Endothelial cell of umbilical vein (primary cell): ENCODE measurements at regions not wholly inside any gene's neighbourhood (a gene's known extent, or its start where the extent isn't known, plus 50 kb on each side); places are given as distances from the start of the nearest gene placed in this dataset.

Experiments
- BruUV-seq: library from RNA; stranded (reverse); fragments of 400-500 nt; replicated peaks from 2 replicates; lab custom pipeline; 2021; lab: Mats Ljungman, UMichigan
- CTCF ChIA-PET: fragments of 300-600, 350-600 bp; sonication (Branson Sonifier 250); formaldehyde crosslinking; loops from one replicate; lab custom pipeline; 2021; ENCODE audit warnings: antibody characterized with exemption, inconsistent platforms; lab: Charles Lee
- POLR2A ChIA-PET: fragments of 300-600, 350-600 bp; sonication (Branson Sonifier 250); formaldehyde crosslinking; loops from one replicate; lab custom pipeline; 2021; ENCODE audit warnings: antibody characterized with exemption, inconsistent platforms; lab: Charles Lee
- DNase-seq: peaks from one replicate; pipeline ENCODE4 v3.0.0-alpha.2; 2011; ENCODE audit warnings: low read depth, low spot score
- FAIRE-seq: peaks from 2 replicates; lab custom pipeline; 2011; peaks lifted over from hg19 to GRCh38; lab: Jason Lieb, UNC
- H2AFZ ChIP-seq: 2 replicates; pipeline ENCODE4 v1.6.0; 2012; ENCODE audit warnings: low read depth, low read length, control low read depth, inconsistent platforms
- H3K27ac ChIP-seq: 2 replicates; pipeline ENCODE4 v1.5.1; 2011; ENCODE audit warnings: low read depth, mild to moderate bottlenecking, control low read depth, low read length, moderate library complexity; ENCODE audit not compliant: insufficient read depth
- H3K27me3 ChIP-seq, 2 experiments: 2 replicates each; pipeline versions ENCODE4 v1.6.0 to v1.6.1; 2011; ENCODE audit warnings: low read length in 2 of 2, mixed read lengths in 1 of 2; ENCODE audit not compliant: control insufficient read depth in 2 of 2, insufficient read depth in 2 of 2
- H3K36me3 ChIP-seq, 2 experiments: 2 replicates in 1 of 2; 3 replicates in 1 of 2; pipeline ENCODE4 v1.5.1; 2011; ENCODE audit warnings: low read length in 2 of 2, mild to moderate bottlenecking in 1 of 2, moderate library complexity in 1 of 2; ENCODE audit not compliant: control insufficient read depth in 2 of 2, insufficient read depth in 2 of 2; ENCODE audit errors: extremely low read depth in 1 of 2
- H3K4me1 ChIP-seq: 3 replicates; pipeline ENCODE4 v1.5.1; 2011; ENCODE audit warnings: mild to moderate bottlenecking, low read length; ENCODE audit not compliant: control insufficient read depth, insufficient read depth; ENCODE audit errors: extremely low read depth
- H3K4me2 ChIP-seq: 2 replicates; pipeline ENCODE4 v1.6.1; 2011; ENCODE audit warnings: low read length, control low read depth, mixed read lengths; ENCODE audit not compliant: insufficient read depth
- H3K4me3 ChIP-seq, 3 experiments: fragments of 200-600 bp in 1 of 3; sonication (generic), shearing (Covaris generic) in 1 of 3; replicated peaks in 1 of 3; 2 replicates each; pipeline ENCODE4 v1.5.1; 2011 to 2016; ENCODE audit warnings: control low read depth in 3 of 3, low read length in 3 of 3, mild to moderate bottlenecking in 2 of 3, inconsistent platforms in 1 of 3, low read depth in 1 of 3, moderate library complexity in 1 of 3; ENCODE audit not compliant: insufficient read depth in 1 of 3
- H3K79me2 ChIP-seq: 2 replicates; pipeline ENCODE4 v1.6.0; 2012; ENCODE audit warnings: low read length, inconsistent platforms; ENCODE audit not compliant: control insufficient read depth, insufficient read depth
- H3K9ac ChIP-seq: replicated peaks from 2 replicates; pipeline ENCODE3; 2011; ENCODE audit warnings: low read length, control low read depth; ENCODE audit not compliant: insufficient read depth; ENCODE audit errors: extremely low read depth
- H3K9me1 ChIP-seq: replicated peaks from 3 replicates; pipeline ENCODE4 v1.6.0; 2011; ENCODE audit warnings: mild to moderate bottlenecking, low read length; ENCODE audit not compliant: control insufficient read depth, insufficient read depth; ENCODE audit errors: extremely low read depth
- H3K9me3 ChIP-seq: replicated peaks from 2 replicates; pipeline ENCODE4 v1.5.1; 2012; ENCODE audit warnings: low read length, inconsistent platforms; ENCODE audit not compliant: control insufficient read depth, insufficient read depth
- H4K20me1 ChIP-seq: replicated peaks from 2 replicates; pipeline ENCODE3; 2011; ENCODE audit warnings: mild to moderate bottlenecking, low read length; ENCODE audit not compliant: control insufficient read depth, insufficient read depth; ENCODE audit errors: extremely low read depth
- EZH2 ChIP-seq: IDR thresholded peaks from 2 replicates; pipeline ENCODE4 v1.6.1; 2012; ENCODE audit warnings: borderline replicate concordance, low read depth, mild to moderate bottlenecking, moderate library complexity, low read length, inconsistent platforms; ENCODE audit not compliant: severe bottlenecking
- FOS ChIP-seq: IDR thresholded peaks from 2 replicates; pipeline ENCODE4 v1.6.1; 2011; ENCODE audit warnings: mild to moderate bottlenecking, low read length, moderate library complexity, borderline replicate concordance; ENCODE audit not compliant: insufficient read depth
- GATA2 ChIP-seq: IDR thresholded peaks from 2 replicates; pipeline ENCODE4 v1.7.0; 2011; ENCODE audit warnings: low read depth, mild to moderate bottlenecking, moderate library complexity, mixed read lengths, low read length; ENCODE audit not compliant: insufficient read length, insufficient read depth
- JUN ChIP-seq: IDR thresholded peaks from 2 replicates; pipeline ENCODE4 v1.6.1; 2011; ENCODE audit warnings: borderline replicate concordance, low read depth; ENCODE audit not compliant: insufficient read length, insufficient read depth
- MAX ChIP-seq: IDR thresholded peaks from 2 replicates; pipeline ENCODE4 v1.6.1; 2011; ENCODE audit not compliant: insufficient read depth, insufficient read length
- MYC ChIP-seq: IDR thresholded peaks from one replicate; pipeline ENCODE4 v1.6.1; 2011; ENCODE audit warnings: mild to moderate bottlenecking, low read depth, low read length
- POLR2A ChIP-seq: IDR thresholded peaks from 2 replicates; pipeline ENCODE4 v1.6.1; 2012; ENCODE audit warnings: low read depth, mild to moderate bottlenecking, control low read depth, low read length
- POLR2AphosphoS5 ChIP-seq: IDR thresholded peaks from 2 replicates; pipeline ENCODE4 v1.6.1; 2012; ENCODE audit warnings: low read depth, mild to moderate bottlenecking, control low read depth, low read length, moderate library complexity; ENCODE audit not compliant: insufficient read depth
- dilution Hi-C: fragments of 300-500 bp; cut with MboI; formaldehyde crosslinking; loops from one replicate; pipeline ENCODE4 v1.15.0; 2019; ENCODE audit warnings: low sequenced_read_pairs; ENCODE audit not compliant: extremely low pct_ligation_motif_present
- intact Hi-C: fragments of 100-400 bp; cut with micrococcal nuclease; formaldehyde crosslinking; loops from one replicate; pipeline ENCODE4 v1.10.0; 2022
- TF ChIP-seq, protein P1 (sequence below), 2 donors: IDR thresholded peaks; 1 replicate in 1 of 2; 2 replicates in 1 of 2; pipeline ENCODE4 v1.5.1; 2011; ENCODE audit warnings: low read length in 2 of 2, mild to moderate bottlenecking in 2 of 2, moderate library complexity in 2 of 2, control low read depth in 1 of 2, inconsistent platforms in 1 of 2, low read depth in 1 of 2; ENCODE audit not compliant: insufficient read depth in 1 of 2; ENCODE audit errors: extremely low read depth in 1 of 2

GRCh38 chr1:113207019-113207418 lies 134.0 kb downstream of the LRIG2 start:
- Histone ChIP-seq H3K36me3 (no peaks in the 10 kb centered on the region), H3K4me2 (no peak overlapping the region), H3K79me2 (no peaks in the 10 kb centered on the region), H3K9me3 (no peaks in the 10 kb centered on the region), H4K20me1 (no peaks in the 10 kb centered on the region), H3K4me1 (no peaks in the 10 kb centered on the region), H3K9ac (no peak overlapping the region), H3K4me3 (no peak overlapping the region), H3K9me1 (no peaks in the 10 kb centered on the region), H3K27me3 (peaks cover 2% of the 10 kb centered on the region in 2 experiments), H3K27ac (no peak overlapping the region), H2AFZ (no peak overlapping the region)
- CTCF ChIA-PET = interaction anchor here (1.0 kb wide), 1 partner anchor 10 kb away, joined by 3 read pairs; no protein-coding TSS in a partner anchor
- BruUV-seq = no TSS peak
- dilution Hi-C loops (no loop called here), intact Hi-C loops (no loop called here)
- POLR2A ChIA-PET = no interaction called here
- TF ChIP-seq POLR2A (no peak), POLR2AphosphoS5 (no peak), MYC (no peak), FOS (no peak), EZH2 (no peak)
- TF ChIP-seq, protein P1, sequence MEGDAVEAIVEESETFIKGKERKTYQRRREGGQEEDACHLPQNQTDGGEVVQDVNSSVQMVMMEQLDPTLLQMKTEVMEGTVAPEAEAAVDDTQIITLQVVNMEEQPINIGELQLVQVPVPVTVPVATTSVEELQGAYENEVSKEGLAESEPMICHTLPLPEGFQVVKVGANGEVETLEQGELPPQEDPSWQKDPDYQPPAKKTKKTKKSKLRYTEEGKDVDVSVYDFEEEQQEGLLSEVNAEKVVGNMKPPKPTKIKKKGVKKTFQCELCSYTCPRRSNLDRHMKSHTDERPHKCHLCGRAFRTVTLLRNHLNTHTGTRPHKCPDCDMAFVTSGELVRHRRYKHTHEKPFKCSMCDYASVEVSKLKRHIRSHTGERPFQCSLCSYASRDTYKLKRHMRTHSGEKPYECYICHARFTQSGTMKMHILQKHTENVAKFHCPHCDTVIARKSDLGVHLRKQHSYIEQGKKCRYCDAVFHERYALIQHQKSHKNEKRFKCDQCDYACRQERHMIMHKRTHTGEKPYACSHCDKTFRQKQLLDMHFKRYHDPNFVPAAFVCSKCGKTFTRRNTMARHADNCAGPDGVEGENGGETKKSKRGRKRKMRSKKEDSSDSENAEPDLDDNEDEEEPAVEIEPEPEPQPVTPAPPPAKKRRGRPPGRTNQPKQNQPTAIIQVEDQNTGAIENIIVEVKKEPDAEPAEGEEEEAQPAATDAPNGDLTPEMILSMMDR (IDR thresholded peaks at IDR 0.05; ENCODE audit: extremely low read depth in 1 of 2, insufficient read depth in 1 of 2, low read depth in 1 of 2, low read length in 2 of 2) = no peak
- FAIRE-seq (peak; percentile 8), DNase-seq (no peak)

DNA sequence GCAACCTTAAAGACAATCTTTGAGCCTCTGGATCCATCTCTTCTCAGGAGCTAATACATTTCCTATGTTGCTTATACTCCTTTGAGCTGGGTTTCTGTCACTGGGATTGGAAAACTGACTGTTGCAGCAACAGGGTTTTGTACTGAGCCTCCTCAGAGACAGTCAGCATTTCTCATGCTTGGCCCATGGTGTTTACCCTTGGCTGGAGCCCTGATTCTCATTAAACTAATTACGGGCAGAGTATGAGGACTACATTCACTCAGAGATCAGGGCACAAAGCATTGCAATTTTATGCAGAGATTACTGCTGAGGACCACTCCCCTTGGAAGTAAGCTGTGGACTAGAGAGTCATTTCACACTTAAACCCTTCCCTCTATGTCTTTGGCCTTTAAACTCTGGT lies 134.5 kb downstream of the LRIG2 start:
- Histone ChIP-seq H3K9ac (no peak overlapping the region), H3K9me1 (no peaks in the 10 kb centered on the region), H3K4me2 (no peak overlapping the region), H3K9me3 (no peaks in the 10 kb centered on the region), H3K4me3 (no peak overlapping the region), H3K27me3 (peaks cover 2% of the 10 kb centered on the region in 2 experiments), H3K4me1 (no peaks in the 10 kb centered on the region), H3K79me2 (no peaks in the 10 kb centered on the region), H2AFZ (no peak overlapping the region), H3K27ac (no peak overlapping the region), H3K36me3 (no peaks in the 10 kb centered on the region), H4K20me1 (no peaks in the 10 kb centered on the region)
- TF ChIP-seq FOS (no peak), JUN (no peak), MAX (no peak), POLR2AphosphoS5 (no peak), MYC (no peak), EZH2 (no peak), GATA2 (no peak), POLR2A (no peak)
- TF ChIP-seq, protein P1 (IDR thresholded peaks at IDR 0.05; ENCODE audit: extremely low read depth in 1 of 2, insufficient read depth in 1 of 2, low read depth in 1 of 2, low read length in 2 of 2) = no peak
- ChIA-PET POLR2A (no interaction called here), CTCF (interaction anchor here (1.0 kb wide), 1 partner anchor 10 kb away, joined by 3 read pairs; no protein-coding TSS in a partner anchor)
- no peak for DNase-seq
- intact Hi-C loops = no loop called here
- FAIRE-seq = no peak
- no TSS peak for BruUV-seq
- dilution Hi-C loops = no loop called here
